NCI-H748 (cell line): ENCODE measurements at regions not wholly inside any gene's neighbourhood (a gene's known extent, or its start where the extent isn't known, plus 50 kb on each side); places are given as distances from the start of the nearest gene placed in this dataset.

ENCODE experiments used
- DNase-seq: peaks from one replicate; lab custom pipeline; 2025; ENCODE audit not compliant: unreplicated experiment; lab: John Stamatoyannopoulos, UW

DNA sequence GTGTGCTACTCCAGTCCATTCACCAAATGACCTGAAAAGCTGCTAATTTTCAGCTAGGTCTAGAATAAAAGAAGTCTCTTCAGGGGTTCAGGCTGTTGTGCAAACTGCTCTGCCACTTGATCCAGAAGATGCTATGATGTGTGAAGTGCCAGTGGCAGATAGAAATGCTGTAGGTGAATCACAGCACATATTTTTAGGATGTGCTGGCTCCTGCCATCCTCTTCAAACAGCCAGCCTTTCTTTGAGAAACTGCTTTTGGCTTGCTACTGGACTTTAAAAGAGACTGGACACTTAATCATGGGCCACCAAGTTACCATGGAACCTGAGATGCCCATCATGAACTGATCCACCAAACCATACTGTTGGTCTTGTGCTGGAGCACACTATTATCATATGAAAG, 322.1 kb downstream of the EN1 start:
- DNase-seq, result no peak

DNA sequence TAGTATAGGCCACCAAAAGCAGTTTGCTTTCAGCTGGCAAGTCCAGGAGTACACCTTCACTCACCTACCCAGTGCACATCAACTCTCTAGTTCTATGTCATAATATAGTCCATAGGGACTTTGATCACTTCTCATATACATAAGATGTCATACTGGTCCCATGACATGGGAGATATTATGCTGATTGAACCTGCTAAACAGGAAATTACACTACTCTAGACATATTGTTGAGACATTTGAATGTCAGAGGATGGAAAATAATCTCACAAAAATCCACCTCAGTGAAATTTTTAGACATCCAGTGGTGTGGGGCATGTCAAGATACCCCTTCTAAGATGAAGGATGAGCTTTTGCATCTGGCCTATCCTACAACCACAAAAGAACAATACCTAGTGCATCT, 322.5 kb downstream of the EN1 start:
- no peak for DNase-seq

DNA sequence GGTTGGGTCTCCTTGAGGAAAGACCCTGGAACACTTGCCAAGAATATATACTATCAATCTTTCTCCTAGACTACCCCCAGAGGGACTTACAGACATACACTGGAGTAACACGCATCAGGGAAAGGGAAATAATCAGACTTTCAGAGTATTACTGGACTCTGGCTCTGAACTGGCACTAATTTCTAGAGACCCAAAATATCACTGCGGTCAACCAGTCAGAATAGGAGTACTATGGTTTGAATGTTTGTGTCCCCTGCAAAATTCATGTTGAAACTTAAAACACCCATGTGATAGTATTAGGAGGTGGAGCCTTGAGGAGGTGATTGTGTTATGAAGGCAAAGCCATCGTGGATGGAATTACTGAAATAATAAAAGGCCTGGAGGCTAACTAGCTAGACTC, 323.7 kb downstream of the EN1 start:
- DNase-seq, result no peak

DNA sequence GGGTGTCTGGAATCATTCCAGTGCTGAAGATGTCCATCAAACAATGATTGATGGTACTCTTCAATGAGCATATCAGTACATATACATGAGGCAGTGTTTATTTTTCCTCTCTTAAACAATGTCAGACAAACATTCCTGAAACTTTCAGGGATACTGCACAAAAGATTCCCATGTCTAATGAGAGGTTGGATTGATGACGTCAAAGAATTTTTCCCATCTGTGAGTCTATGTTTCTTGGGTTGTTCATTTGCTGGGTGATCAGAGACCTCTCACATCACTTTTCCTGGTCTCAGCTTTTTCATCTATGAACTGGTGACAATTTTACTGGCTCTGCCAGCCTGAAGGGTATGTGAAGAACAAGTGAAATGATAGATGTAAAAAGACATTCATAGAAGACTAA, 325.5 kb downstream of the EN1 start:
- DNase-seq, result no peak

DNA sequence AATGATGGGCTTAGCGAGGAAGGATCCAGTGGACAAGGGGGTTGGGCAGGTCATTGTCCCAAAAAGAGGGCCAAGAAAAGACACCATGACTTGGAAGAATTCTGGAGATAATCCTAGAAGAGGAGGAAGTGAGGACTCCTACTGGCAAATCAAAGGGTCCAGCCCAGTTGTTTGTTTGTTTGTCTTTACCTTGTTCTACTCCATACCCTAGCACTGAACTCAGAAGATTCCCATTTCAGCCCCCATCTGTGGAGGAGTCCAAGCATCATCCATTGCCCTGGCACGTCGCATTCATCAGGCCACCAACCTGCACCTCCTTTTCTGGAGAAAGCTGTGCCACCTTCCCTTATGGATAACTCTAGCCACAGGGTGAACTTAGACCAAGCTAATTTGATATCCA, 326.2 kb downstream of the EN1 start:
- DNase-seq, result no peak

DNA sequence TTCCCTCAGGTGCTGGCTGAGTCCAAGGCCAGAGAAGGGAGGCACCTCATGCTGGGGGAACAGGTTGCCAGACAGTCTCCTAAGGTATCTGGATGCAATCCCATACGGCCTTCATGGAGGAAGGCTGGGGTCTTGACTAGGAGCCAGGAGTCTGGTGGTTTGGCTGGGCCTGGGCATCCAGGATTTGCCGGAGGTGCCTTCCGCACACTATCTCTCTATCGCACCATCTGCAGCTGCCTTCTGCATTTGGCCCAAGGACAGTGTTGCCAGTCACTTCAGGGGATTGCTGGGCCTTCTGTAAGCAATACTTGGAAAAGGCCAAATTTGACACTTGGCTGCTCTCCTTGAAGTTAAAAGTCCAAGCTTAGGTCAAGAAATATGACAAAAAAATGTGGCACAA, 327.2 kb downstream of the EN1 start:
- DNase-seq, result no peak

DNA sequence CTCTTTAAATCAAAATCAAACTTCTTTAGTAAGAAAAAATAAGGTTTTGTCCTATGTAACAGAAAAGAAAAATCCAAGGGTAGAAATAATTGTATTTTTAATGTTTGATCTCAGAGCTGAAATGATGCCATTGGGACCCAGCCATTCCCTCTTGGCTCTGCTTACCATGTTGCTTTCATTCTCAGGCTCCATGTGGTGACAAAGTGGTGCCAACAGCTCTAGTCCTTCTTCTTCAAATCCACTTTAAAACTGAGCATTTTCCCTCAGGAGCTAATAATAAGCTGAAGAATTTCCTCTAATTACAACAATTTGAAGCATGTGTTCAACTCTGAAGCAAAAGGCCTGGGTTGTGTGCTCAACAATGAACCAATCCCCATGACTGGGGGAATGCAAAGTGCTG, 327.9 kb downstream of the EN1 start:
- DNase-seq, result no peak

DNA sequence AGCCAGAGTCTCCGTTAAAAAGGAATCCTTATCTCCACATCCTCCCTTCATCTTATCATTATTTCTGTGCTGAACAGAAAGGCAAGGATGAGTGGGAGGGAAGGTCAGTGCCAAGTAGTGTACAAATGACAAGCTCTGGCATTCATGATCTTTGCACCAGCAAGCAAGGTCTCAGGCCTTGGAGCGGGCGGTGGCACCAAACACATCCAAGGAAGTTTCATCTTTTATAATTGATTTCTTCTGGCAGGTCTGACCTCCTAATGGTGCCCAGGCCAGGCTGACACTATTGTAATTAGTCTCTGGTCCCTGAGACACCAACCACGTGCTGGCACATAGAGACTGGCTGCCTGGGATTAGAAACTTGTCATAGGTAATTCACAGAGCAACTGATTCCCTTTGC, 336.6 kb downstream of the EN1 start:
- DNase-seq, result no peak

DNA sequence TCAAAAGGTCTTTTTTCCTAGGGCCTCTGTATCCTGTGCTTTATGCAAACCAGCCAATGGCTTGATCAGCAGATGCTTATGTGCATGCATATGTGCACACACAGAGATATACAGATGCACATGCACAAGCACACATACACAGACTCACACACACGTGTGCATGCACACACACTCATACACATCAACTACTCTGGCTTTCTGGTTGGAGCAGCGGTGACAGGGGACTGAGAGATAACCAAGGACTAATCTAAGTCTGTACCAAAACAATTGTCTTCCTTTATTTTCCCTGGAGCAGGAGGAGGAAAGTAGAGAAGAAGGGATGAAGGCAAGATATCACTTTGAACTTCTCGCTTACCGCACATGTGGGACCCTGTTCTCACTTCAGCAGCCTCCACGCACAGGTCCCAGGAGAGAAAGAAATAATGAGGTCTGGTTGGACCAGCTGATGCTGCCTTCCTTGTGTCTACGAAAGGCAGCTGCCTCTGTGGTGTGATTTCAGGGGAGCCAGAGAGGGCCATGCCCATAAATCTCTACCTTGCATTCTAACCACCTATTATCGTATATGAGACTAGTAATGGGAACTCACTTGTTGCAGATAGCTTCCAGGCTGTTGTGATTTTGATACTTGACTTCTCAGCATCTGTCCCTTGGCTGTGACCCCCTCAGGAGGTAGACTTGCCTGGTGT, 338.0 kb downstream of the EN1 start:
- no peak for DNase-seq

DNA sequence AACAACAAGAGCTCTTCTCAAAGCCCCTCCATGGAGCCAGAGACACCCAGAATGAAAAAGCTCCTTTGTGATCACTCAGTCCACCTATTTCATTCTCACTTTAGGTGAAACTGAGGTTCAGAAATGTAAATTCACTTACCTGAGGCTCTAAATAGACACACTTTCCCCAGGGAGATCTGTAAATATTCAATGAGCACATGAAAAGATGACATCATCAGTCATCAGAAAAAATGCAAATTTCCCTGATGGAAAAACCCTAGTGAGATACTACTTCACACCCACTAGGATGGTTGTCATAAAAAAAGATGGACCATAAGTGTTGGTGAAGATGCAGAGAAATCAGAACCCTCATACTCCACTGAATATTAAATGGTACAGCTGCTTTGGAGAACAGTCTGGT, 339.2 kb downstream of the EN1 start:
- DNase-seq, result no peak

DNA sequence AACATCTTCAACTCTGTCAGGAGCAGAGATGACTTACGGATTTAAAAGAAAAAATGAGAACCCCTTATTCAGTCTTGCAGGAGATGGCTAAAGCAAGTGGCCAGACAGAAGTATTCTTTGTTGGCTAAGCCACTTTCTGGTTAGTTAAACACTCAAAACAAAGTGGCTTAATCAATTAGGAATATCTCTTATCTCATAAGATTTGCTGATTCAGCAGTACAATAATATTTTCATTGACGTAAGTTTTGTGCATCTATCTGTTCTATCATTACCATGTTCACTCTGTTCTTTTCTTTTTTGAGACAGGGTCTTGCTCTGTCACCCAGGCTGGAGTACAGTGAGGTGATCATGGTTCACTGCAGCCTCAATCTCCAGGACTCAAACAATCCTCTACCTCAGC, 342.0 kb downstream of the EN1 start:
- no peak for DNase-seq

DNA sequence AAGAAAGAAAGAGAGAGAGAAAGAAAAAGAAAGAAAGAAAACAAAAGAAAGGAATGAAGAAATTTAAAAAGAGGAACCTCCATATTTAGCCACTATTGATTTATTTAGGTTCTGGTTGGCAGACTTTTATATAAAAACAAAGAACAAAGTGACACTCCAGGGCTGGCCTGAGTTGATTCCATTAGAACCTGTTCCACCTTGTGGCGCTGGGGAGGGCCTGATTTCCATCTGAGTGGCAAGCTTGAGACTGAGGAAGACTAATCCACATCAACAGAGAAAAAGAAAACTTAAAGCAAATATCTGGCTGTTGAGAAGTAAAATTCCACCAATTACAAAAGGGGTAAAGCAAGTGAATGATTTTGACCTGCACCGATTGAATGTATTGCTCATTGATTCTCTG, 345.3 kb downstream of the EN1 start:
- no peak for DNase-seq

DNA sequence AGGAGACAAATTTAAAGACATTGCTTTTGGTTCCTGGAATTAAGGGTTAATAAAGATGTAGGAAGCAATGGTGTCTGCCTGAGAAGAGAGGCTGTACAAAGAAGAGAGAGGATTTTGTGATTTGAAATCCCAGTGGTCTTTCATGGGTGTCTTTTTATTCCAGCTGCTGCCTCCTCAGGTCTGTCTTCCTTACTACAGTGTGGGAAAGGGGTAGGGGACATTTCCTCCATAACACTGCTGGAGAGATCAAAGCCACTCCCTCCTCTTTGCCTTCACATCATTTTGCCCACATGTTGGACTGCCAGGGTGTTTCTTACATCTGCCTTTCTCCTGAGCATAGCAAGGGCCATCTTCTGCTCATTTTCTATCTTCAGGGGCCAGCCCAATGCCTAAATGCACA, 348.5 kb downstream of the EN1 start:
- no peak for DNase-seq

DNA sequence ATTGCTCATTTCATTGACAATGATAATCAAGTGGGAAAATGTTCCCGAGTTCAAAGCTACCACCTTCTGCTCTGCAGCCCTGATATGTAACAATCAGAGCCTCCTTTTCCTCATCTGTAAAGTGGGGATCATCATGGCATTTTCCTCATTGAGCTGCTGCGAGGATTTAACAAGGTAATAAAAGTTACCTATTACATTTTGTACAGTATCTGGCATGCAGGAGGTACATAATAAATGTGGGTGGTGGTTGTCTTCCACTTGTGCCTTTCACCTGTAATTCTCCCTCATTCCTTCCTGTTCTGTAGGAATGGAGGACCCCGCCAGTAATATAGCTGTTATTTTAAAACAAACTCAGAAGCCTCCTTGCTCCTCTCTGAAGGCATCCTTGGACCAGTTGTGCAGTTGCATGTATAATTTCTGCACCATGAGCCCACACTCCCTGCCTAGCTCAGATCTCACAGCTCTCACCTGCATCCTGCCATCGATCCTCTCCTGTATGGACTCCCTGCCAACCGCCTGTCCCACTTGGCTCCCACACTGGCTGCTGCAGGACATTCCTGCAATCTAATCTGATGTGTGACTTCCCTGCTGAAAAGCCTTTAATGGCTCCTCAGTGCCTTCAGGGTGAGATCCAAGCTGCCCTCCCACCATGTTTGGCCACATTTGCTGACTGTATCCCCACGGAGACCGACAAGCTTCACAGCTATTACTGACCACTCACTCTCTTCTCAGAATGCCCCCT, 350.4 kb downstream of the EN1 start:
- no peak for DNase-seq

DNA sequence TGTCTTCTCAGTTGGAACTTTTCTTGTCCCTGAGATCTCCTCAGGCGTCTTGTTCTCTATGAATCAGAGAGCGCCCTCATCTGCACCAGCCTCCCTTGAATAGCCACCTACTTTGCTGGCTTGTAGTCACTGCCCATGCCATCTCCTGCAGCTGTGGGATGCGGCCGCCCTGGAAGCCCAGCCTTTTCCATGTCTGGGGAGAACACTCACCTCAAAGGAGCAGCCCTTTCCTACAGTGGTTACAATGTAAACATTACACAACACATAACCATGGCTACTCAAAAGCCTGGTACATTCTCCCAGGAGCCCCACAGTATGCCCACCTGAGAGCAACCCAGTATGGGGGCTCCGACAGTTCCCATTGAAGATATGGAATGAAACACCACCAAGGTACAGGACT, 351.0 kb downstream of the EN1 start:
- DNase-seq, result no peak

DNA sequence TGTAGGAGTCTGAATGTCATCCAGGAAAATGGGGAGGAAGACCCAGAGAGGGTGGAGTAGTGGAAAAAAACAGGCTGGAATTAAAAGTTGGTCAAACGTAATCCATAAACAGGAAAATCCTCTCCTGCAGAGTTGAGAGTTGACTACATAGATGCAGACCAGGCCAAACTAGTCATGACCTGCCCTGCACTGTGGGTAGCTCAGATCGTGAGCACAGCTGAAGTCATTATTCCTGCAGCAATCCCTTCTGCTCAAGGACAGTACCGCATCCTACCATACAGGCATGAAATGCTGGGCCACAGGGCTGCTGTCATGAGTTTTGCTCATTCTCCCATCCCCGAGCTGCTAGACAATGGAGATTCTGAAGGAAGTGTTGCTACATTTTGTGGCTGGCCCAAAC, 352.2 kb downstream of the EN1 start:
- no peak for DNase-seq

DNA sequence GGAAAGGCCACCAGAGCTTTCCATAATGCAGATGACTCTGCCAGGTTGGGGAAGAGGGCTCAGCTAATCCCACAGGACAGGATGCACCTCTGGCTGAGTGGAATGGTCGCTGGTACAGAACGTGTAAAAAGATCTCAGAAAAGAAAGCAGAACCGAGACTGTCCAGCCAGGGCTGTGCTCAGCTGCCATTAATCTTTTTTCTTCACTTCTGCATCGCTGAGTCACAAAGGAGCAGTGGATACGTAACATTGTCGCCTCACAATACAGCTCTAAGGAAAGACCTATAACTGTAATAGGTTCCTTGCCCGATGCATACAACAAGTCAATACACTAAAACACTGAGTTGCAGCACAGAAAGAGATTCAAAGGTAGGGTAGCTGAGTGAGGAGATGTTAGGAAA, 354.2 kb downstream of the EN1 start:
- no peak for DNase-seq

DNA sequence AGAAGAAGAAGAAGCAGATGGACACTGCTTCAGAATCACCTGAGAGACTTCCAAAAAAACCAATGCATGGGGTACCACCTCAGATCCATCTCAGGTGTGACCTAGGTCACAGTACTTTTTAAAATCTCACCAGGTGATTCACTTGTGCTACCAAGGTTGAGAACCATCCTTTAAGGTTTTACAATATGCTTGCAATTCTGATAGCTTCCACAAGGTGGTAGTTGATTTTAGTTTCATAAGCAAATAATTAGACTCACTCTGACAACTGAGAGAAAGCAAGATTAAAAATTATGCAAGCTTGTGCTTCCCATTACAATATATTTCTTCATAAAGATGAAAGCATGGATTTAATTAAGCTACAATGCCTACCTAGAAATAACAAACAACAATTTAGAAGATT, 355.1 kb downstream of the EN1 start:
- DNase-seq, result no peak

DNA sequence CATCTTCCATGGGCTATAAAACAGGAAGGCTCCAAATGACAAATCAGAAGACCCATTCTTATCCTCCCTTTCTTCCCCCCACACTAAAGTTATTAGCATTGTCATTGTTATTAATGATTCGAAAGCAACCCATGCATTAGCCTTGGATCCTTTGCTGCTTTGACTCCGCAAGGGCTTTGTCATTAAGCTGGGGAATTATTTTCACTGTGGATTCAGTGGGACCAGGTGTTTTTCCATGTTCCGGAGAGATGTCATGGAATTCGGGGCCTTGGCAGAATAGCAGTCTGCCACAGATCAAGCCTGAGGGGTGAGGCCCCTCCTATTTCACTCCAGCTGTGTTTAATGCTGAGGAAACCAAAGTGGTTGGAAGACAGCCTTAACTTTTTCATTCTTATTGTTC, 357.1 kb downstream of the EN1 start:
- no peak for DNase-seq

DNA sequence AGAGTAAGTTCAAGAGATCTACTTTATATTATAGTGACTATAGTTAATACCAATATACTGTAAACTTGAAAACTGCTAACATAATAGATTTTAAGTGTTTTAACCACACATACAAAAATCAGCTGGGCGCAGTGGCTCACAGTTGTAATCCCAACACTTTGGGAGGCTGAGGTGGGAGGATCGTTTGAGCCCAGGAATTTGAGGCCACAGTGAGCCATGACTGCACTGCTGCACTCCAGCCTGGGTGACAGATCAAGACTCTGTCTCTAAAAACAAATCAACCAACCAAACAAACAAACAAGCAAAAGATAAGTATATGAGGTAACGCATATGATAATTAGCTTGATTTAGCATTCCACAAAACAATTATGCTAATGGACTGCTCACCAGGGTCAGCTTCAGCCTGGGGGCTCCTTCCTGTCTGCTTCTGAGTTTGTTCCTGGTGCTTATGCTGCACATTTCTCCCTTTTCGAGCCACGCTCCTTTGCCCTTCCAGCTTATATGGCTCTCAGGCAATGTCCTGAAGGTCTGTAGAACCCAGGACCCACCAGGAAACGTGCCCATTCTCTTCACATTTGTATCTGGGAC, 357.6 kb downstream of the EN1 start:
- DNase-seq, result no peak

DNA sequence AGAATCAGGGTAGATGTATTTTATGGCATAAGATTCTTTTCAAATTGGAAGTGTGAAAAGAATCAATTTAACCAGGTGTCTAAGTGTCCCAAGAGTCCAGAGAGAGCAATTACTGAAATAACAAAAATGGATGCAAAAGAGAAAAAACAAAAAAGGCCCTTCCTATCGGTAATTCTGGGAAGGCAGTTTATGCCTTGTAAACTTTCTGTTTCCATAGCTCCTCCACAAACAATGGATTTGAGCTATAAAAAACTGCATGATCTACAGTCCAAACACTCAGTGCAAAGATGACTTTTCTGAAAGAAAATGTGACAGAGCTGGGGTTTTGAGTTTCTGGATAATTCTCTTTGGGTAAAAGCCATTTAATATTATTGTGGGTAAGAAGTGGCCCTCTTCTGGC, 366.1 kb downstream of the EN1 start:
- no peak for DNase-seq

DNA sequence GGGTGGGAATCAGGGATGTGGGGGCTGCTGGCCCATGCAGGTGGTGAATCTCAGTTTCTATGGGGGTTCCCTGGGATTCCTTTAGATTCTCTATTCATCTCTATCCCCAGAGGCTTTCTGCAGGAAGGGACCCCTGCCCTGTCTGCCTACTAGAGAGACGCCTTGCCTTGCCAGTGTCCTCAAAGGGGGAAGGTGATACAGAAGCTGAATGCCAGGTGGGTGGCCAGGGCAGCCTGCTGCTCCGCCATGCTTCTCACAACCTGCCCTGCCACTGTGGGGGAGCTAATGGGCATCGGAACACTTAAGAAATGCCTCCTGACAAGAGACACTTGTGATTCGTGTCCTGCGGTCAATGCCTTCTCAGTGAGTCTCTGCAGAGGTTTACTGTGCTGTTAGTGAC, 368.4 kb downstream of the EN1 start:
- DNase-seq, result no peak
